Activated T-cell treated with anti-CD3 and anti-CD28 coated beads, Interleukin-2, amount 50 U/mL, for 24 hours (primary cell): ENCODE measurements at regions not wholly inside any gene's neighbourhood (a gene's known extent, or its start where the extent isn't known, plus 50 kb on each side); places are given as distances from the start of the nearest gene placed in this dataset.

Source experiments
- DNase-seq: peaks from one replicate; pipeline ENCODE4 v3.0.0-alpha.2; 2020
- H3K27ac Mint-ChIP-seq: 2 replicates; pipeline ENCODE4 v1.8.0; 2020; ENCODE audit warnings: mild to moderate bottlenecking, mixed read lengths
- H3K27me3 Mint-ChIP-seq: 2 replicates; pipeline ENCODE4 v1.8.0; 2020; ENCODE audit warnings: mixed read lengths
- H3K36me3 Mint-ChIP-seq: 2 replicates; pipeline ENCODE4 v1.8.0; 2020; ENCODE audit warnings: low read depth, mixed read lengths
- H3K4me1 Mint-ChIP-seq: 2 replicates; pipeline ENCODE4 v1.8.0; 2020; ENCODE audit warnings: low read depth, mixed read lengths
- H3K4me3 Mint-ChIP-seq: 2 replicates; pipeline ENCODE4 v1.8.0; 2020; ENCODE audit warnings: mild to moderate bottlenecking, moderate library complexity, mixed read lengths
- H3K9me3 Mint-ChIP-seq: 2 replicates; pipeline ENCODE4 v1.8.0; 2020; ENCODE audit warnings: mixed read lengths

DNA sequence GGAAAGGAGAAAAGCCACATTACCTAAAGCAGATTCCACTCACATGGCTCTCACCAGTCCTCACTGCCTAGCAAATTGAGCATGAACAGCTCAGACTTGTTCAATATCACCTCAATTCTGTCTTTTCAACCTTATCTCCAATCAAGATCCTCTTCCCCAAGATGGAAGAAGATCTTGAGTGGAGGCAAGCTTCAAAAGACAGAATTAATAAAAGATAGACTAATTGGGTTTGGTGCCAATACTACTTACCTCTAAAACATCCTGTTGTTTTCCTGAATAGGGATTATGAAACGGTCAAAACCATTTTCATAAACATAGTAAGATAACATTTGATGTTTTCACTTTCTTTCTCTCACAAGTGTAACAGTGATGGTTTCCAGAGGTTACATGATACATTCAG is 349.2 kb upstream of the PLD5 start:
- no peak for DNase-seq

GRCh38 chr1:242872521-242872920 is 348.0 kb upstream of the PLD5 start:
- peaks cover 2% of the 10 kb centered on the region for H3K27me3 Mint-ChIP-seq
- no peaks in the 10 kb centered on the region for H3K4me1 Mint-ChIP-seq
- no peak for DNase-seq
- H3K36me3 Mint-ChIP-seq, result no peaks in the 10 kb centered on the region
- no peaks in the 10 kb centered on the region for H3K9me3 Mint-ChIP-seq
- no peak overlapping the region for H3K4me3 Mint-ChIP-seq
- H3K27ac Mint-ChIP-seq, result no peak overlapping the region

More for the DNA sequence above, 349.2 kb upstream of the PLD5 start:
- H3K4me1 Mint-ChIP-seq, result no peaks in the 10 kb centered on the region
- H3K4me3 Mint-ChIP-seq, result no peak overlapping the region
- H3K27ac Mint-ChIP-seq, result no peak overlapping the region
- no peaks in the 10 kb centered on the region for H3K9me3 Mint-ChIP-seq
- H3K36me3 Mint-ChIP-seq, result no peaks in the 10 kb centered on the region
- H3K27me3 Mint-ChIP-seq, result peaks cover 2% of the 10 kb centered on the region

DNA sequence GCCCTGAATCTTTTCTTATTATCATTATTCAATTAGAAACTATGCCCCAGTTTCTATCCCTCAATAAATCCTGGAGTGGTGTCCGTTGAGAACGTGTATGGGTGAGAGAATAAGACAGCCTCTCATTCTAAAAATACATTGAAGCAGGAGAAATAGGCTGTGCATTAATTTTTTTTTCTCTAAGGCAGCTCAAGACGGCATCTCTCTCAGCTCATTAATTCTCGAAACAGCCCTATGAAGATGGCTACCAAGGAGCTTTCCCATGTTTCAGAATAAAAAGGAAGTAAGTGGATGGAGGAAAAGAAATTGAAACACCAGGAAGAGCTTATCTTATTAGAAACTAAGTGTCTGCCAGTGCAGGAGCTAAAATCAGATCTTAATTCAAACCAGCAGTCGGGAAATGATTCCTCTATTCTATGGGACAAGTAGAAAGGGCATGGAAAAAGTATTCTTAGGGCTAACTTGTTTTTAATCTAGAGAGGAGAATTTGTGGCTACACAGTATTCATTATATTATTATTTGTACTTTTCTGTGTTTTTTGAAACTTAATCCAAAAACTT is 347.1 kb upstream of the PLD5 start:
- H3K27me3 Mint-ChIP-seq, result peaks cover 2% of the 10 kb centered on the region
- no peaks in the 10 kb centered on the region for H3K9me3 Mint-ChIP-seq
- H3K27ac Mint-ChIP-seq, result no peak overlapping the region
- no peaks in the 10 kb centered on the region for H3K4me1 Mint-ChIP-seq
- H3K36me3 Mint-ChIP-seq, result no peaks in the 10 kb centered on the region
- no peak for DNase-seq
- no peak overlapping the region for H3K4me3 Mint-ChIP-seq

- Mint-ChIP-seq H3K9me3 (no peaks in the 10 kb centered on the region), H3K36me3 (no peaks in the 10 kb centered on the region), H3K27me3 (peaks cover 2% of the 10 kb centered on the region), H3K4me3 (no peak overlapping the region), H3K27ac (no peak overlapping the region), H3K4me1 (no peaks in the 10 kb centered on the region)
- no peak for DNase-seq
Measured at GRCh38 chr1:242870966-242871365, 346.5 kb upstream of the PLD5 start.

- DNase-seq, result no peak
- H3K27ac Mint-ChIP-seq, result no peak overlapping the region
- no peaks in the 10 kb centered on the region for H3K36me3 Mint-ChIP-seq
- no peaks in the 10 kb centered on the region for H3K4me1 Mint-ChIP-seq
- no peak overlapping the region for H3K4me3 Mint-ChIP-seq
- H3K27me3 Mint-ChIP-seq, result peaks cover 9% of the 10 kb centered on the region
- H3K9me3 Mint-ChIP-seq, result no peaks in the 10 kb centered on the region
Measured at GRCh38 chr1:242856289-242856688, 331.8 kb upstream of the PLD5 start.

DNA sequence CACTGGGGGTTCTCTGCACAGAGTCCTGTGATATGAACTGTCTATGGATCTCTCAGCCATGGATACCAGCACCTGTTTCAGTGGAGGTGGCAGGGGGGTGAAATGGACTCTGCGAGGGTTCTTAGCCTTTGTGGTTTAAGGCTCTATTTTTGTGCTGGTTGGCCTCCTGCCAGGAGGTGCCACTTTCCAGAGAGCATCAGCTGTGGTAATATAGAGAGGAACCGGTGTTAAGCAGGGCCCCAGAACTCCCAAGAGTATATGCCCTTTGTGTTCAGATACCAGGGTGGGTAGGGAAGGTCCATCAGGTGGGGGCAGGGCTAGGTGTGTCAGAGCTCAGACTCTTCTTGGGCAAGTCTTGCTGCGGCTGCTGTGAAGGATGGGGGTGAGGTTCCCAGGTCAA is 330.0 kb upstream of the PLD5 start:
- peaks cover 9% of the 10 kb centered on the region for H3K27me3 Mint-ChIP-seq
- DNase-seq, result no peak
- no peak overlapping the region for H3K4me3 Mint-ChIP-seq

GRCh38 chr1:242847390-242847993 is 323.0 kb upstream of the PLD5 start:
- no peaks in the 10 kb centered on the region for H3K36me3 Mint-ChIP-seq
- no peak overlapping the region for H3K27ac Mint-ChIP-seq
- no peaks in the 10 kb centered on the region for H3K27me3 Mint-ChIP-seq
- peaks cover 21% of the 10 kb centered on the region for H3K9me3 Mint-ChIP-seq
- H3K4me3 Mint-ChIP-seq, result no peak overlapping the region
- H3K4me1 Mint-ChIP-seq, result no peaks in the 10 kb centered on the region
- no peak for DNase-seq

More for the DNA sequence above, 330.0 kb upstream of the PLD5 start:
- Mint-ChIP-seq H3K9me3 (peaks cover 12% of the 10 kb centered on the region), H3K4me1 (no peaks in the 10 kb centered on the region), H3K36me3 (no peaks in the 10 kb centered on the region), H3K27ac (no peak overlapping the region)

DNA sequence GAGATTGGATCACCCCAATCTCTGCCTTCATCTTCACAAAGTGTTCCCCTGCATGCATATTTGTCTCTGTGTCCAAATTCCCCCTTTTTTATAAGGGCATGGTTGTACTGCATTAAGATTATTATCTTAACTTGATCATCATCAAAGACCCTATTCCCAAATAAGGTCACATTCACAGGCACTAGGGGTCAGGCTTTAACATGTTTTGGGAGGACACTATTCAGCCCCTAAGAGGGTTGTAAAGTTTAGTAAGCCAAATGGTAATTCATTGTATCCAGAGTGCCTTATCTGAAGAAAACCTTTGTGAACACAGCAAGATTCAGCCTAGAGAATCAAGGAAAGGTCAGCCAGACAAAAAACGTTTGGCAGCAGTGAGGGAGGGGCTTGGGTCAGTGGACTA is 317.6 kb upstream of the PLD5 start:
- Mint-ChIP-seq H3K4me3 (no peak overlapping the region), H3K27me3 (no peaks in the 10 kb centered on the region), H3K9me3 (peaks cover 9% of the 10 kb centered on the region), H3K36me3 (no peaks in the 10 kb centered on the region), H3K4me1 (no peaks in the 10 kb centered on the region), H3K27ac (no peak overlapping the region)
- no peak for DNase-seq

GRCh38 chr1:242839101-242839500 is 314.6 kb upstream of the PLD5 start:
- no peak overlapping the region for H3K4me3 Mint-ChIP-seq
- no peak overlapping the region for H3K27ac Mint-ChIP-seq
- H3K9me3 Mint-ChIP-seq, result peaks cover 6% of the 10 kb centered on the region
- no peaks in the 10 kb centered on the region for H3K27me3 Mint-ChIP-seq
- DNase-seq, result no peak
- H3K36me3 Mint-ChIP-seq, result no peaks in the 10 kb centered on the region
- H3K4me1 Mint-ChIP-seq, result no peaks in the 10 kb centered on the region

GRCh38 chr1:242836423-242836822 is 311.9 kb upstream of the PLD5 start:
- H3K36me3 Mint-ChIP-seq, result no peaks in the 10 kb centered on the region
- H3K4me3 Mint-ChIP-seq, result no peak overlapping the region

DNA sequence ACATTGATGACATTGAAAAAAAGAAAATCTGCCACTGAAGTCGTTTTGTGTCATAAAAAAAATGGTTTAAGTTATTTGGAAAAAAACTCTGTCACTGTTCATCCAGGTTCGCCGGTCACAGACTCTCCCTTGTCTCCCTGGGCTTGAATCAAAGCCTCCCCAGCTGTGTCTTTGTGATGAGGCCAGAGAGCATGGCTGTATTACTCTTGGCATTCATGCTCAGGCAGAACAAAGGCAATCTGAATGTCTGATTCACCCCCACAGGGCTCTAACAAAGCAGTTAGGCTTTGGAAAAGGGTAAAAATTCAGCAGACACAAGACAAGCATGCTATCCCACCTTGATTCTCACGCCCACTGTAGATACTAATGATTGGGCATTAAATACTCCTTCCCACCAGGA is 304.3 kb upstream of the PLD5 start:
- H3K9me3 Mint-ChIP-seq, result peaks cover 2% of the 10 kb centered on the region
- no peak overlapping the region for H3K4me3 Mint-ChIP-seq
- no peaks in the 10 kb centered on the region for H3K4me1 Mint-ChIP-seq
- DNase-seq, result no peak
- H3K27ac Mint-ChIP-seq, result no peak overlapping the region
- H3K27me3 Mint-ChIP-seq, result no peaks in the 10 kb centered on the region
- H3K36me3 Mint-ChIP-seq, result no peaks in the 10 kb centered on the region

More at GRCh38 chr1:242836423-242836822, 311.9 kb upstream of the PLD5 start:
- no peaks in the 10 kb centered on the region for H3K27me3 Mint-ChIP-seq
- peaks cover 2% of the 10 kb centered on the region for H3K9me3 Mint-ChIP-seq
- no peaks in the 10 kb centered on the region for H3K4me1 Mint-ChIP-seq
- DNase-seq, result no peak
- H3K27ac Mint-ChIP-seq, result no peak overlapping the region

DNA sequence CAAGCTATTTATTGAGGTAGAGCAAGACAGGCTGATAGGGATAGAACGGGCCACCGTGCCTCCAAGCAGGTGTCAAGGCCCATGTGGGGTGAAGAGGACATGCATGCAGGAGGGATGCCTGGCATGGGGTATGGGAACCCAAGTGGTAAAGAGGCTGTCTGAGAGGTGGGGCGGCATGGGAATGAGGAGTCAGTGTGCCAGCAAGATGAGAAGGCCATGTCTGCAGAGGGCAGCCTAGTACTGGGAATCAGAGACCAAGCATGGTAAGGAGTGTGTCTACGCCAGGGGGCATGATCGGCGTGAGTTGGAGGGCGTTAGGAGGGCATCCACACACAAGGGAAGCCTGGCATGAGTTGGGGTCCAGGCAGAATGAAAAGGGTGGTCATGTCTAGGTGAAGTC is 303.7 kb upstream of the PLD5 start:
- H3K27ac Mint-ChIP-seq, result no peak overlapping the region
- H3K36me3 Mint-ChIP-seq, result no peaks in the 10 kb centered on the region
- no peak overlapping the region for H3K4me3 Mint-ChIP-seq
- no peaks in the 10 kb centered on the region for H3K27me3 Mint-ChIP-seq
- DNase-seq, result no peak
- H3K9me3 Mint-ChIP-seq, result peaks cover 2% of the 10 kb centered on the region
- no peaks in the 10 kb centered on the region for H3K4me1 Mint-ChIP-seq

DNA sequence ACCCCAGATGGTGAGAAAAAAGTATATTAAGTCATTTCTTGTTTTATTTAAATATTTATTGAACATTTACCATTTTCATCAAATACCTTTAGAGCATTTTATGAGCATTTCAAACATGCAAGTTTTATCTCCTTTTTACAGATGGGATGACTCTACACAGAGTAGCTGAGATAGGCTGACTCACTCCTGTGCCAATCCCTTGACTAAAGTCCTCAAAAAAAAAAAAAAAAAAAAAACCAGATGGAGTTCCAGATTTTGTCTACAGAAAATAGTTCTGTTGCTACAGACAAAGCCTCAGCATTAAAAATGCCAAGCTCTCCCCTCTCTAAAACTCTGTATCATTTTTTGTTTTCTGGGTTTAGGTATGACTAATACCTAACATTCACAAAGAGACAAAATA is 303.0 kb upstream of the PLD5 start:
- Mint-ChIP-seq H3K9me3 (no peaks in the 10 kb centered on the region), H3K27ac (no peak overlapping the region), H3K36me3 (no peaks in the 10 kb centered on the region), H3K4me1 (no peaks in the 10 kb centered on the region), H3K4me3 (no peak overlapping the region), H3K27me3 (no peaks in the 10 kb centered on the region)
- DNase-seq, result no peak

DNA sequence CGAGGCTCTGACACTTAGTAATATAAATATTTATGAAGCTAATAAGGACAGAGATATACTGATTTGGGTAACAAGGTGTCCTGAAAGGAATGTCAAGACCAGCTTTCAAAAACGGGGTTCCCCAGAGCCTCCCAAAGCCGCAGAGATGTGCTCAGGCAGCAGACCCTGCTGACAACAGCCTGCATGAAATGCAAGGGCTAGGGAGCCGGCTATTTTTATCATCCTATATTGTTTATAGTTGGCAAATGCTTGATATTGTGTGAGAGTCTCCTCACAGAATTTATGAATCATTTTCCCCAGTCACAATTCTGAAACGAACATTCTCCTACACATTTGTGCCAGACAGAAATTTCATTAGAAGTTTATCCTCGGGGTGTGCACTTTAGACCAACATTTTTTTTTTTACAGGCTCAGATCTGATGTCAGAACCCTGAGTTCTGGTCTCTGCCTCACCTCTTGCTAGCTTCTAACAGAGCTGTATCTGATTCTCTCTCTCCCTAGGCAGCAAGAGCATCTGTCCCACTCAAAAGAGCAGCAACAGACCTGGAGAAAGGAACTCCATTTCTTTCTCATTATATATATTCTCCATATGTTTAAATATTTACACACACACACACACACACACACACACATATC is 302.3 kb upstream of the PLD5 start:
- no peaks in the 10 kb centered on the region for H3K4me1 Mint-ChIP-seq
- no peaks in the 10 kb centered on the region for H3K36me3 Mint-ChIP-seq
- no peak overlapping the region for H3K4me3 Mint-ChIP-seq
- no peaks in the 10 kb centered on the region for H3K9me3 Mint-ChIP-seq
- no peaks in the 10 kb centered on the region for H3K27me3 Mint-ChIP-seq
- no peak for DNase-seq
- no peak overlapping the region for H3K27ac Mint-ChIP-seq

GRCh38 chr1:242824435-242824834 is 299.9 kb upstream of the PLD5 start:
- H3K4me3 Mint-ChIP-seq, result no peak overlapping the region
- no peaks in the 10 kb centered on the region for H3K9me3 Mint-ChIP-seq
- H3K36me3 Mint-ChIP-seq, result no peaks in the 10 kb centered on the region
- no peak overlapping the region for H3K27ac Mint-ChIP-seq
- DNase-seq, result no peak
- H3K4me1 Mint-ChIP-seq, result no peaks in the 10 kb centered on the region
- peaks cover under 1% of the 10 kb centered on the region for H3K27me3 Mint-ChIP-seq
